ENCODE measurements at regions not wholly inside any gene's neighbourhood (a gene's known extent, or its start where the extent isn't known, plus 50 kb on each side); places are given as distances from the start of the nearest gene placed in this dataset.

GRCh38 chr3:151990696-151991376 is 117.4 kb downstream of the SUCNR1 start:
- no peak for TF ChIP-seq CTCF (IDR thresholded peaks at IDR 0.05; ENCODE audit: insufficient read depth, low read depth, low read length)
- CTCF ChIA-PET = interaction anchor here (0.6 to 0.7 kb wide), 2 partner anchors 28 to 476 kb away, joined by 4 to 5 read pairs; no protein-coding TSS in a partner anchor

GRCh38 chr3:151992326-151993041 is 119.0 kb downstream of the SUCNR1 start:
- no peak for TF ChIP-seq CTCF (IDR thresholded peaks at IDR 0.05; ENCODE audit: insufficient read depth, low read depth, low read length)
- POLR2A ChIA-PET = no interaction called here
- DNase-seq (ENCODE audit: low read depth) = no peak
- H3K4me3 ChIP-seq (ENCODE audit: low read depth, low read length) = no peak overlapping the region
- no peaks in the 10 kb centered on the region for H3K36me3 ChIP-seq (ENCODE audit: control insufficient read depth, insufficient read depth, low read length)
- CTCF ChIA-PET = no interaction called here
- H3K27me3 ChIP-seq (ENCODE audit: control insufficient read depth, insufficient read depth, low read length) = no peaks in the 10 kb centered on the region

More at GRCh38 chr3:151990696-151991376, 117.4 kb downstream of the SUCNR1 start:
- Histone ChIP-seq H3K27me3 (ENCODE audit: control insufficient read depth, insufficient read depth, low read length) (no peaks in the 10 kb centered on the region), H3K4me3 (ENCODE audit: low read depth, low read length) (no peak overlapping the region), H3K36me3 (ENCODE audit: control insufficient read depth, insufficient read depth, low read length) (no peaks in the 10 kb centered on the region)
- DNase-seq (ENCODE audit: low read depth) = no peak
- POLR2A ChIA-PET = no interaction called here

- DNase-seq (ENCODE audit: low read depth) = no peak
- H3K36me3 ChIP-seq (ENCODE audit: control insufficient read depth, insufficient read depth, low read length) = no peaks in the 10 kb centered on the region
- TF ChIP-seq CTCF (IDR thresholded peaks at IDR 0.05; ENCODE audit: insufficient read depth, low read depth, low read length) = no peak
- ChIA-PET POLR2A (no interaction called here), CTCF (interaction anchor here (0.6 kb wide), 1 partner anchor 10 kb away, joined by 3 read pairs; no protein-coding TSS in a partner anchor)
- no peak overlapping the region for H3K4me3 ChIP-seq (ENCODE audit: low read depth, low read length)
- no peaks in the 10 kb centered on the region; the same call in 1 of the 2 replicates for H3K27me3 ChIP-seq (ENCODE audit: control insufficient read depth, insufficient read depth, low read length)
These were observed 121.6 kb downstream of the SUCNR1 start for GRCh38 chr3:151995091-151995490.

GRCh38 chr3:151998744-151999143 is 125.3 kb downstream of the SUCNR1 start:
- DNase-seq (ENCODE audit: low read depth) = no peak
- Histone ChIP-seq H3K4me3 (ENCODE audit: low read depth, low read length) (no peak overlapping the region), H3K36me3 (ENCODE audit: control insufficient read depth, insufficient read depth, low read length) (no peaks in the 10 kb centered on the region), H3K27me3 (ENCODE audit: control insufficient read depth, insufficient read depth, low read length) (no peaks in the 10 kb centered on the region; the same call in 1 of the 2 replicates)
- TF ChIP-seq CTCF (IDR thresholded peaks at IDR 0.05; ENCODE audit: insufficient read depth, low read depth, low read length) = no peak
- ChIA-PET CTCF (no interaction called here), POLR2A (no interaction called here)

- Histone ChIP-seq H3K27me3 (ENCODE audit: control insufficient read depth, insufficient read depth, low read length) (no peaks in the 10 kb centered on the region; the same call in 1 of the 2 replicates), H3K36me3 (ENCODE audit: control insufficient read depth, insufficient read depth, low read length) (no peaks in the 10 kb centered on the region), H3K4me3 (ENCODE audit: low read depth, low read length) (no peak overlapping the region)
- ChIA-PET CTCF (interaction anchor here (0.5 kb wide), 1 partner anchor 78 kb away, joined by 3 read pairs; no protein-coding TSS in a partner anchor), POLR2A (interaction anchor here (0.6 kb wide), 1 partner anchor 405 kb away, joined by 3 read pairs; no protein-coding TSS in a partner anchor)
- no peak for DNase-seq (ENCODE audit: low read depth)
- TF ChIP-seq CTCF (IDR thresholded peaks at IDR 0.05; ENCODE audit: insufficient read depth, low read depth, low read length) = no peak
These were observed 126.5 kb downstream of the SUCNR1 start for GRCh38 chr3:151999936-152000335.

Data from BJ (cell line).